Thoracic aorta (tissue), 2 donors: ENCODE measurements at regions not wholly inside any gene's neighbourhood (a gene's known extent, or its start where the extent isn't known, plus 50 kb on each side); places are given as distances from the start of the nearest gene placed in this dataset.
"Not testable (repeated sequence)": the region's sequence is repeated elsewhere in the genome, so short reads cannot be mapped to it uniquely, and the experiment has no call there.

Source experiments
- ATAC-seq: fragments of 150-250 bp; one replicate; pipeline ENCODE4 v1.8.0; 2017; ENCODE audit warnings: low read depth; ENCODE audit not compliant: insufficient number of reproducible peaks, low FRiP score
- DNase-seq: peaks from one replicate; pipeline ENCODE4 v3.0.0-alpha.2; 2020; ENCODE audit warnings: low spot score
- H3K27ac ChIP-seq, 2 donors: fragments of 200-600 bp; sonication (generic); 1 replicate in 1 of 2; 2 replicates in 1 of 2; pipeline ENCODE4 v1.5.1; 2016; ENCODE audit warnings: mild to moderate bottlenecking in 2 of 2, moderate library complexity in 2 of 2
- H3K27me3 ChIP-seq: fragments of 200-600 bp; sonication (generic); replicated peaks from 2 replicates; pipeline ENCODE4 v1.6.0; 2016; ENCODE audit warnings: mild to moderate bottlenecking; ENCODE audit not compliant: insufficient read depth
- H3K36me3 ChIP-seq: fragments of 200-600 bp; sonication (generic); one replicate; pipeline ENCODE4 v1.5.1; 2016
- H3K4me1 ChIP-seq, 2 donors: fragments of 200-600 bp; sonication (generic); 1 replicate in 1 of 2; 2 replicates in 1 of 2; pipeline versions ENCODE4 v1.5.1 to v1.6.0; 2016; ENCODE audit warnings: low read depth in 2 of 2, mild to moderate bottlenecking in 1 of 2; ENCODE audit not compliant: control insufficient read depth in 1 of 2
- H3K4me3 ChIP-seq: fragments of 200-600 bp; sonication (generic); 2 replicates; pipeline ENCODE4 v1.5.1; 2016; ENCODE audit warnings: mild to moderate bottlenecking
- H3K9me3 ChIP-seq: fragments of 200-600 bp; sonication (generic); 2 replicates; pipeline ENCODE4 v1.5.1; 2016
- CTCF ChIP-seq: fragments of 200-600 bp; sonication (generic); IDR thresholded peaks from one replicate; pipeline ENCODE4 v1.5.1; 2019; ENCODE audit warnings: antibody characterized with exemption

- Histone ChIP-seq H3K36me3 (no peaks in the 10 kb centered on the region), H3K4me3 (no peak overlapping the region), H3K27ac (no peak overlapping the region), H3K9me3 (no peaks in the 10 kb centered on the region), H3K27me3 (no peaks in the 10 kb centered on the region), H3K4me1 (no peaks in the 10 kb centered on the region)
- no peak for DNase-seq
- no peak for ATAC-seq
- no peak for TF ChIP-seq CTCF
Observed at GRCh38 chr4:75135068-75135825, 202.3 kb downstream of the PARM1 start.

- H3K27ac ChIP-seq, DNase-seq, H3K9me3 ChIP-seq, H3K4me1 ChIP-seq, H3K27me3 ChIP-seq, H3K4me3 ChIP-seq, H3K36me3 ChIP-seq, ATAC-seq: not testable (repeated sequence)
Observed at GRCh38 chr4:75126870-75127269, 194.0 kb downstream of the PARM1 start.

GRCh38 chr4:75126058-75126457 is 193.1 kb downstream of the PARM1 start:
- no peaks in the 10 kb centered on the region for H3K9me3 ChIP-seq
- no peaks in the 10 kb centered on the region for H3K27me3 ChIP-seq
- H3K4me3 ChIP-seq, result no peak overlapping the region
- TF ChIP-seq CTCF, result no peak
- no peaks in the 10 kb centered on the region for H3K4me1 ChIP-seq
- H3K27ac ChIP-seq, result no peak overlapping the region
- no peaks in the 10 kb centered on the region for H3K36me3 ChIP-seq
- no peak for ATAC-seq
- no peak for DNase-seq

GRCh38 chr4:75122424-75123014 is 189.6 kb downstream of the PARM1 start:
- Histone ChIP-seq H3K27ac (no peak overlapping the region), H3K4me1 (no peaks in the 10 kb centered on the region), H3K27me3 (no peaks in the 10 kb centered on the region), H3K36me3 (no peaks in the 10 kb centered on the region), H3K4me3 (no peak overlapping the region), H3K9me3 (no peaks in the 10 kb centered on the region)
- no peak for TF ChIP-seq CTCF
- DNase-seq, result no peak
- no peak for ATAC-seq

GRCh38 chr4:75118739-75119138 is 185.8 kb downstream of the PARM1 start:
- Histone ChIP-seq H3K27ac (no peak overlapping the region), H3K27me3 (no peaks in the 10 kb centered on the region), H3K4me3 (no peak overlapping the region), H3K36me3 (no peaks in the 10 kb centered on the region), H3K9me3 (no peaks in the 10 kb centered on the region), H3K4me1 (no peaks in the 10 kb centered on the region)
- no peak for ATAC-seq
- no peak for DNase-seq
- TF ChIP-seq CTCF, result no peak
